Fibroblast of peridontal ligament (primary cell): ENCODE measurements at regions not wholly inside any gene's neighbourhood (a gene's known extent, or its start where the extent isn't known, plus 50 kb on each side); places are given as distances from the start of the nearest gene placed in this dataset.
A peak's percentile ranks its signal among the peaks of the same experiment; 100 is the strongest.
"Not testable (repeated sequence)": the region's sequence is repeated elsewhere in the genome, so short reads cannot be mapped to it uniquely, and the experiment has no call there.

ENCODE experiments used
- DNase-seq: peaks from one replicate; pipeline ENCODE4 v3.0.0-alpha.2; 2010; ENCODE audit errors: extremely low read depth

GRCh38 chr9:19937121-19937520 lies 148.3 kb upstream of the SLC24A2 start:
- no peak for DNase-seq

DNA sequence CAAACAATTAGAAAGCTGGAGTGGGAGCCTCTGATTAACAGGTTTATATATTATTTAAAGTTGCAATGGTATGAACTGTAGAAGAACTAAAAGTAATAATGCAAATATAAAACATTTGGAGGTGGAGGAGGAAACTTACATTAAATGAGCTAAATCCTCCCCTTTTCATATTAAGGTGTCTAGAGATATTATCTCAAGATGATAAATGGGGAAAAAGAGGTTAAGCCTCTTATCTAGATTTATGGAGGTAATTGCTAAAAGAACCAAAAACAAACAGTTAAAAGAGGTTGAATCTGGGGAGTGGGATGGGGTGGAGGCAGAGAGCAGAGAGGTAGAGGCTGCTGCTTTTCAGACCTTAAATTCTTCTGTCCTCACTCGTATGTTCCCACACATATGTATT lies 147.8 kb upstream of the SLC24A2 start:
- DNase-seq: no peak

DNA sequence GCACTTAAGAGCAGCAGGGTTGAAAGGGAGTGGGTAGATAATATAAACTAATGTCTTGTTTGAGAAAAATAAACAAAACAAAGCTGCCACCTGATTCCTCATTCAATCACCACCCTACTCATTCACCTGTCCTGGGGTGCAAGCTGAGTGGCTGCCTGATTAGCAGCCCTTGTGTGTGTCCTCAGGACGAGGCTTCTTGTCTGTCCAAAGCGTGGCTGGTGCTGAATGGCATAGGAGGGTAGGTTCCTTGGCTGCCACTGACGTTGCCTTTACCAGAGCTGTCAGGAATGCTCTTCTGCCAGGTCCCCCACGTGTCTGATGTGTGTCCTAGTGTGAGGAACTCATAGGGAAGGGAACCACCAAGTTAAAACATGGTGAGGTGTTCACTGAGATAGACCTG lies 146.6 kb upstream of the SLC24A2 start:
- DNase-seq: no peak

- peak; percentile 53 for DNase-seq
These were observed 145.5 kb upstream of the SLC24A2 start for GRCh38 chr9:19934301-19934871.

GRCh38 chr9:19931098-19931890 lies 142.5 kb upstream of the SLC24A2 start:
- no peak for DNase-seq

- no peak for DNase-seq
These were observed 138.7 kb upstream of the SLC24A2 start for GRCh38 chr9:19927560-19927959.

GRCh38 chr9:19926774-19927173 lies 137.9 kb upstream of the SLC24A2 start:
- no peak for DNase-seq

- DNase-seq: peak; percentile 78
These were observed 137.1 kb upstream of the SLC24A2 start for GRCh38 chr9:19925674-19926503.

- DNase-seq: no peak
These were observed 135.2 kb upstream of the SLC24A2 start for GRCh38 chr9:19924080-19924479.

DNA sequence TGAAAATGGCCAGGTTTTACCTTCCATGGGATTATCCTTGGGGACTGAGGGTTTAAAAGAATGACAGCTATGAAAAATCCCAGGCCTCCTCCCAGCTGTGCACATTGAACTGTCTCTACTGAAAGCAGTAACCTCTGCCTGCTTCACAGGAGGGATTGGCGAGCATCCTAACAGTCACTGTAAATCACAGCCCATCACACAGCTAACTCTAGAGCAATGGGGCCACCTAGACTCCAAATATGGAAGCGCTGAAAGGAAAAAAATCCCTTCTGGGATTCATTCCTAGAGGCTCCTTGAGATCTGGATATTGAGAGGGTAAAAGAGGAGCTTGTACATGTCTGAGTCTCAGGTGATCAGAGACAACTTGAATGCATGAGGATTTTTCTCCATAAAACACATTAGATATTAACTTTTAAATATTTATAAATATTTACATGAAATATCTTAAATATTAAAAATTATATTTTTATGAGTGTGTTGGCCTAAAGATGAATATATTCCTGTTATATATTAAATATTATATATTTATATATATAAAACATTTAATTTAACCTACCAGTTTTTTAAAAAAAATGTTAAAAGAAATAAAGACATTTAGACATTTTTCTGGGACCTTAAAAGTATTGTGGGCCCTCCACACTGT lies 133.8 kb upstream of the SLC24A2 start:
- peak; percentile 70 for DNase-seq

DNA sequence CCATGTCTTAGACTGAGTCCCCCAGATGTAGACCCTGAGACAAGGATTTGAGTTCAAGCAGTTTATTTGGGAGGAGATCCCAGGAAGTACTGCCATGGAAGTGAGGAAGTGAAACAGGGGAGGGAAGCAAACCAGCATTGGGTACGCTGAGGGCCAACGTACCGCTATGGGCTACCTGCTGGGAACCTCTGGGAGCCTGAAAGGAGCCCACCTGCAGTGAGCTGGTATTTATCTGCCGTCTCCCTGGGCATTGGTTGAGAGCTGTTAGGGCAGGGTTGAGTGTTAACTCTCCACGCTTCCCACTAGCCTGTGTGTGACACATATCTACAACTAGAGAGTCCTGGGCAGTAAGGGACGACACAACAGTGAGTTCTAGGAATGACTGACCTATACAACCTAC lies 131.6 kb upstream of the SLC24A2 start:
- no peak for DNase-seq

GRCh38 chr9:19918630-19919029 lies 129.8 kb upstream of the SLC24A2 start:
- DNase-seq: no peak

- DNase-seq: no peak
These were observed 125.2 kb upstream of the SLC24A2 start for GRCh38 chr9:19914044-19914443.

- DNase-seq: no peak
These were observed 124.3 kb upstream of the SLC24A2 start for GRCh38 chr9:19913151-19913550.

DNA sequence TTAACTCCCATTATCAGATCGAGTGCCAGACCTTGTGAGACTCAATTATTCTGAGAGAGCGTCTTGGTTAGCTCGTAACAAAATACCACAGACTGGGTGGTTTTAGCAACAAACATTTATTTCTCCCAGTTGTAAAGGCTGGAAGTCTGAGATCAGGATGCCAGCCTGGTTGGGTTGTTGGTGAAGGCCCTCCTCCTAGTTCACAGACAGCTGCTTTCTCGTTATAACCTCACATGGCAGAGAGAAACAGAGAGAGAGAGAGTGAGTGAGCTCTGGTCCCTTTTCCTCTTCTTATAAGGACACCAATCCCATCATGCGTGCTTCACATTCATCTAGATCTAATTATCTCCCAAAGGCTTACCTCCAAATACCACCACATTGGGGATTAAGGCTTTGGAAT lies 114.2 kb upstream of the SLC24A2 start:
- DNase-seq: no peak

DNA sequence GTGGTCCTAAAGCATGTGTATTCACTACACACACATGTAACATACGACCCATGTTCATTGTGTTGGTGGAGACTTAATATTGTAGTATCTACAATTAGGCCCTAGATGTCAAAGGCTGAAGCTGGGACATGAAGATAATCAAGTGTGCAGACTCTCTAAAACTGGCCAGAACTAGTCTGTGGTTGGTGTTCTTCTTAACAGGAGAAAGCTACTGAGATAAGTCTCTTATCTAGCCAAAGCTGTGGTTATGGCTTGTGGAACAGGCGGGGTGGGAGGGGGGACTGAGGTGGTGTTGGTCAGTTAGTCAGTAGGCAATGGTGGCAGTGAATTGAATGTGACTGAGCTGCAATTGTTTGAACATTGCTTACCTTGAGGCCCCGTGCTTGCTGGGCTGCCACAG lies 112.7 kb upstream of the SLC24A2 start:
- DNase-seq: no peak

DNA sequence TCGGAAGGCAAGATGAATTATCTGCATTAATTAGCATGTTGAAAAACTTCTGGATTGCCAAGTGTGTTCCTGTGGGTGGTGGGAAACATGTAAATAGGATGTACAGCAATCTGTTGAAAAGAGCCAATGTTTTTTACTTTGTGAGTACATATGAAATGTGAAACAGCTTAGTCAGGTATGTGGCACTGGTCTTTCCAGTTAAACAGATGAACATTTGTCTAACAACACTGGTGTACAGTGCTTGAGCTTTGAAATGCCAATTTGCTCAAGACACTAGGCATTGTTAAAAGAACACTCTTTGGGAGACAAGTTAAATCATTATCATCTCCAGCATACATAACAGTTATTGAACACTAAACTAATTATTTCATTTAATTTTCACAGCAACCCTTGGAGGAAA lies 107.3 kb upstream of the SLC24A2 start:
- DNase-seq: no peak

GRCh38 chr9:19895578-19895977 lies 106.7 kb upstream of the SLC24A2 start:
- DNase-seq: not testable (repeated sequence)

GRCh38 chr9:19895006-19895405 lies 106.2 kb upstream of the SLC24A2 start:
- DNase-seq: peak; percentile 73

- no peak for DNase-seq
These were observed 96.8 kb upstream of the SLC24A2 start for GRCh38 chr9:19885608-19886007.

- no peak for DNase-seq
These were observed 90.2 kb upstream of the SLC24A2 start for GRCh38 chr9:19879062-19879461.
